GM18907 (cell line): ENCODE measurements at regions not wholly inside any gene's neighbourhood (a gene's known extent, or its start where the extent isn't known, plus 50 kb on each side); places are given as distances from the start of the nearest gene placed in this dataset.
A peak's percentile ranks its signal among the peaks of the same experiment; 100 is the strongest.

Experiments
- ATAC-seq: cut with Tn5 transposase; IDR thresholded peaks from one replicate; pipeline ENCODE4 v1.9.1; 2021; ENCODE audit warnings: mild to moderate bottlenecking, moderate library complexity; ENCODE audit not compliant: unreplicated experiment

DNA sequence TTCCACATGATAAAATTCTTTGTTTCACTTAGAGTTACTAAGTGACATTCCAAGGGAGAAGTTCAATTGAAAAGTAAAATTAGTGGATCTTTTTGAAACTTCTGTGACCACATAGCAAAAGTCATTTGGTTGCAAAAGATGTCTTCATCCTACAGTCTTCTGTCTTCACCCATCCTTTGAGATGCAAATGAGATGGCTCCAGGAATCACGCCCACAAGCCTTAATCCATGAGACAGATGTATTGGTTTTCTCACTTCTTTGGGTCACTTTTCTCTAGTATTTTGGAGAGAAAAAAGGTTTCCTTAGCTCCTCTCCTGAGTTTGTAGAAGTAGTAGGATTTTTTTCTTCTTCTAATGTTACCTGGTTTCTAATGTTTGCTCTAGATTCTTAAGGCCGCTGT, 259.5 kb upstream of the SLC10A2 start:
- no peak for ATAC-seq

GRCh38 chr13:103324641-103325040, 258.4 kb upstream of the SLC10A2 start:
- ATAC-seq, result no peak

DNA sequence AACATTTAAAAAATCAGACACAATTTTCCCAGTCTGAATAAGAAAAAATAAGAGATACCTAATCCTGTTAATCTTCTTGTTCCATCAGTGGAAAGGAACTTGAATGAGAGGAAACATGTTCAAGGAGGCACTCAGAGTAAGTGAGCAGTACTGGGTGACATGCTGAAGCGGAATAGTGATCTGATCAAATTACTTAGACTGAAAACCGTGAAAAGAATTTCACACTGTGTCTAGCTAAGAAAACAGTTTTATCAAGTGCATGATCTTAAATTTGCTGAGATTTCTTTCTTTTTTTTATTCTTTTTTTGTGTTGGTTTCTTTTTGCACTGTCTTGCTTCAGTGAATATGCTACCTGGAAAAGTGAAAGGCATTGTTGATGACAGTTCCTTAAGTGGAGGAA, 249.5 kb upstream of the SLC10A2 start:
- ATAC-seq, result no peak

DNA sequence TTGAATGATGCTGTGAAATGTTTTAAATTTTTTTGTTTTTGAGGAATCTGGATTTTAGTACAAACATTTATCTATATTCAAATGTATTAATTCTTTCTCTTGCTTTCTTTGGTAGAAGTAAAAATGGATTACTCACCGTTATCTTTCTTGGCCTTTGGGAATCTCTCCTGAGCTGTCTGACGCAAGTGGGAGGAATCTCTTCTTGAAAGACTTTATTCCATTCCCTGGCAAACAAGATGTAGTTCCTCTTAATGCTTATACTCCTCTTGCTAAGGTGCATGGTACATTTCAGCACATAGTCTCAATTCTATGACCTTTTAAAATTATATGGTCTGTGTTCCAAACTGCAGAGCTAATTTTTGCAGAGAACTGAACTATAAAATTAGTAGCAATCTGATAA, 246.2 kb upstream of the SLC10A2 start:
- ATAC-seq, result no peak

DNA sequence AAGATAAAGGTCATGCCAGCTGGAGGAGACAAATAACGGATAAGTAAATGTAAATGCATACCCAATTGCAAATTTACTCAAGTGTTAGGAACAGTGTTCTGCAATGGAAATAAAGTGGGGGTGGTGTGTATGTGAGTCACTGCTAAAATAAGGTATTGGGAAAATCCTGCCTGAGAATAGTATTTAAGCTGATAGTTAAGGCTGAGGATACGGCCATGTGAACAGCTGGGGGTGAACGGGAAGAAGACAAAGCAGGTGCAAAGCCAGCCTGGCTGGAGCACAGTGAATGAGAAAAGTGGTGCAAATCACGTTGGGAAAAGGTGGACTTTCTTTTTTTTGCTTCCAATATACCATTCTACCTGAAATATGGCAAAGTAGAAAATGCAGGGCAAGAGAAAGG, 242.4 kb upstream of the SLC10A2 start:
- no peak for ATAC-seq

DNA sequence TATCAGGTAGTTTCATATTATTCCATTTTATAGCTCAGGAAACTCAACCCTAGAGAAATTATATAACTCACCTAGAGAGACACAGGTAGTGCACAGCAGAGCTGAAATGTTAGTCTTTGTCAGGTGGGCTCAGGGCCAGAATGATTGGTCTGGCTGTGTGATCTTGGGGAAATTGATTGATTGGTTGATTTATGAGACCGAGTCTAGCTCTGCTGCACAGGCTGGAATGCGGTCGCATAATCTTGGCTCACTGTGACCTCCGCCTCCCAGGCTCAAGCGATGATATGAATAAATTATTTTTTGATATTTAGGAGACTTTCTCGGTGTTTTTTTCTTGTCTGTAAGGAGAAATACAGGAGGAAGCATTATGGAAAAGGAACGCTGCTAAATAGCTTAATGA, 239.9 kb upstream of the SLC10A2 start:
- no peak for ATAC-seq

DNA sequence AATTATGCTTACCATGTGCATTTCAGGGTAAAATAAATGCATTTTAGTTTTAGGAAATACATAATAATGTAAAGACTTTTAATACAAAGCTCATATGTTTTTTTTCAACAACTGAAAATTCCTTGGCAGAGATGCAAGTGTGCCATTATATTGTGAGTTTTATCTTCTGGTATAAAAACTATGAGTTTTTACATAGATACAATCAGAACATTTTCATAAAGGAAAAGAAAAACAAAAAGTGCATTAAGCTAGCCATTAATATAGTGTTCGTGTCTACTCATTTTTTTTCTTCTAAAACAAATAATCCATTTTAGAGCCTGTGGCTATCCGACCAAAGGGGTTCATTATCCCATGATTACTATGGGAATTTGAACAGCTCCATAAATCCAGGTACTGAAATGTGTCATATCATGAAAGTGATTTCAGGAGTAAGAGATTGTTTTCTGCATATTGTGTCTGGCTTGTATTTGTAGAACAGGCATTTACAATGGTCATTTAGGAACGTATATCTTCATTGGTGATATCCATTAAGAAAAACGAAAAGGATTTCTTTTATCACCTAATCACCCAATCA, 236.9 kb upstream of the SLC10A2 start:
- no peak for ATAC-seq

- ATAC-seq, result no peak
Measured at GRCh38 chr13:103302676-103303075, 236.5 kb upstream of the SLC10A2 start.

DNA sequence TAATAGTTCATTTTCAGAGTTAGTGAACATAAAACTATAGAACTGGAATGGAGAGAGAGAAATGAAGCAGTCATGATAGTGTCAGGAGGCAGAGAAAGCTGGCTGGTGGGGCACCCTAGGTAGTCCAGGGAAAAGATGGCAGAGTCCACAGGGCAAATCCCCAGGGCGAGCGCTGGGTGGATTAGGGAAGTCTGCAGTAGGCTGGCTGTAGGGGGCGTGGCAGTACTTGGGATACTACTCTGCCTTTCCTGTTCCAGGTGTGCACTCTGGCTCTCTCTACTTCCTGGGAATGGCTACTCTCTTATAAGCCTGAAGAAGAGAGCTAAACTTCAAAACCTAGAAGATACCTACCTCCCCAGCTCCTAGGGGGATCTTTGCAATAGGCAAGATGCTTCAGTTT, 232.9 kb upstream of the SLC10A2 start:
- no peak for ATAC-seq

DNA sequence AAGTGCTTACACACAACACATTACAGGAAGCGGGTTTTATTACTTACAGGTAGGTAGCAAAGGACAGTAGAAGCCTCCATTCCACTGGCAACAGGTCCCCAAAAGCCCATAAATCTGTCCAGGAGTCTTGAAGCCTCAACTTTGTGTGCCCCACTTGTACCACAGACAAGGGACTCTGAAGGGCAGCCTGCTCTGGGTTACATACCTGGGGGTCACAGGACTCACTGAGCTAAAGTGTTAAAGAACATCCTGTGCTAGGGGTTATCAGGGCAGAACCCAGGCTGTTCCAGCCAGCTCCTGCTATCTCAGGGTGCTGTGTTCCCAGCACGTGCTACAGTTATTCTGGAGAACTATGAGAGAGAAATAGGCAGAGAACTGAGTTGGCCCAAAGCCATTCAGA, 230.9 kb upstream of the SLC10A2 start:
- no peak for ATAC-seq

- peak; percentile 74 for ATAC-seq
Measured at GRCh38 chr13:103291798-103292572, 225.8 kb upstream of the SLC10A2 start.

DNA sequence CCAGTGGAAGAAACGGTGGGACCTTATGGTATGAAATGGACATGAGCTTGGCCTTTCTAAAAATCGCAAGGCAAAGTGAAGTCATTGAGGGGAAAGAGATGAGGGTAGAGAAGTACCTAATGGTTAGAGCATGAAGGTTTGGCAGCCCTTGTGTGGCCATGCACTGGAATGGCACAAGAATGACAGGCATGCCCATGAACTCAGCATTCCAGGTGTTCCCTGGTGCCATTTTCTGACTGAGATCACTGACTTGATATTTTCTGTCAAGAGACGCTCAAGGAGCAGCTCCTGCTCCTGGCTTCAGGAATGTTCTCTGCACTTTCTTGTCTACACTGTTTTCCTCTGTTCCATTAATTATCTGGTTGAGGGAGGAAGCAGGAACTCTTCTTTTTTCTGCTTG, 225.0 kb upstream of the SLC10A2 start:
- no peak for ATAC-seq

GRCh38 chr13:103289681-103290080, 223.5 kb upstream of the SLC10A2 start:
- ATAC-seq, result no peak

DNA sequence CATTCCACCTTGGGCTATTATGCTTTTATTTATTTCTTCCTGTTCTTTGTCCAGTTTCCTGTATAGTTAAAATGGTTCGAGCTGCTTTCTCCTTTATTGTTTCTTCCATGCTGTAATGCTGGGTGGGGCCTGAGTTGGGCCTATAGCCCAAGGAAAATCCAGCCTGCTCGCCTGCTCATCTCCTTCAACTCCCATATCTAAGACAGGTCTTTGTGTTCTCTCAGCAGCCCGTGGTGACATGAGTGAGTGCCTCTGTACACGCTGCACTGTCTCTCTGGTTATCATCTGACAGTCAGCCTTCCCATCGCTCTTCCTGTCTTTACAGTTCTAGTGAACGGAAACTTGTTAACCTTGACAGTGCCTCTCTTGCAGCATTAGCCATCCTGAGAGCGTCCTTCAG, 221.9 kb upstream of the SLC10A2 start:
- ATAC-seq, result no peak

DNA sequence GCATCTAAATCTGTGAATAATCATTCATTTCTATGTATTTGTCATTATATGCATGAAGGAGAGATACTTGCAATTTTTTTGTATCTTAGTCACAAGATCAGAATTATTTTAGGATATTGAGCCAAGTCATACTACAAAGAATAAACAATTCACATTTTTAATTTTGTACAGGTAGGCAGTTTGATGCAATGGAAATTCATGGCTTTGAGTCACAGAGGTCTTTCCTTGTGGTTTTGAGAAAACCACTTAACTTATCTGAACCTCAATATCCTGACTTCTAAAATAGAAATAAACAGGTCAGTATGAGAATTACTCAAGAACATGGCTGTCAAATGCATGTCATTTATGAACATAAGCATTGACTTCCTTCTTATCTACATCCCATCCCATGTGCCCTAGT, 221.4 kb upstream of the SLC10A2 start:
- ATAC-seq, result peak; percentile 34

DNA sequence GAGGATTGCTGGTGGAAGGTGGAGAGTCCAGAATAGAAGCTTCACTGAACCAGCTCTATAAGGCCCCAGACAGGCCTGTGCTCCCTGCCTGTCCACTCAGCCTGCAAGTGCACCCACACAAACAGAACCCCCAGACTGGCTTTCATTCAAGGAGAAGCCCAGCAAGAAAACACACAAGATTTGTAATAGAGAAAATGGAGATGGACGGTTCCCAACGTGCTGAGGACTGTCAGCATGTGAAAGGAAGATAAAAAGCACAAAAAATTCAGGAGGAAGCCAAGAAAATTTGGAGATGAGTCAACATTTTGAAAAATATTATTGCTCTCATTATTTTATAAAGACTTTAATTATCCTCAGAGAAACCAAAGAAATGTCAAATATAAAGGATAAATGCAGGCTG, 218.2 kb upstream of the SLC10A2 start:
- ATAC-seq, result no peak

GRCh38 chr13:103283451-103283820, 217.2 kb upstream of the SLC10A2 start:
- ATAC-seq, result no peak

- ATAC-seq, result peak; percentile 47
Measured at GRCh38 chr13:103282571-103283450, 216.6 kb upstream of the SLC10A2 start.

- no peak for ATAC-seq
Measured at GRCh38 chr13:103277959-103278694, 211.9 kb upstream of the SLC10A2 start.

DNA sequence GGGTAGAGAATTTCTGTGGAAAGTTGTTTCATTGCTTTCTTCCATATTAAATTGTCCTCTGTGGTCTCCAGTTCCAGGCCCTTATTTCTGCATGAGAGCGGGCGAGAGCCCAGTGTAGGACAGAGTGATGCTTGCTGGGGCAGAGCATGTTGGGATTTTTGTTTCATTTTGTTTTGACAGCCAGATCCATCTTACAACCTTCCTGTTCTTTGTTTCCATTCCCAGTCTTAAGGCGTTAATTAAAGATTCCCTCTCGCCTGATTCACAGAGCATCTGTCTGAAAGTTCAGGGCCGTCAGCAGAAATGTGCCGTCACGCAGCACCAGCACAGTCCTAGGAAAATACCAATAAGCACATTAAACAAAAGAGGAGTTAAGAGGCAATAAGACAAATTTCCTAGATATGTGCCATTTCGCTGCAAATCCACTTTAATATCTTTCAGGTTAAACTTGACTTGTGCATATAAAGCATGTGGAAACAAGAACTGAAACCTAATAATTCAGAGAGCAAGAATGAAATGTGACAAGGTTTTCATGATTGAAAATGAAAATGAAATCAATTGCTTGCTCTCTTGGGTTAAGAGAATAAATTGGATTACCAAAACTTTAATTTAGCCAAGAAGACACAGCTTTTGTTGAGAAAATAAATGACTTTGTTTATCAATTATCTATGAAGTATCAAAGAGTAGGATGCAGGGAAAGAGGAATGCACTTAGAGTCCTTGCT, 210.7 kb upstream of the SLC10A2 start:
- ATAC-seq, result peak; percentile 95

DNA sequence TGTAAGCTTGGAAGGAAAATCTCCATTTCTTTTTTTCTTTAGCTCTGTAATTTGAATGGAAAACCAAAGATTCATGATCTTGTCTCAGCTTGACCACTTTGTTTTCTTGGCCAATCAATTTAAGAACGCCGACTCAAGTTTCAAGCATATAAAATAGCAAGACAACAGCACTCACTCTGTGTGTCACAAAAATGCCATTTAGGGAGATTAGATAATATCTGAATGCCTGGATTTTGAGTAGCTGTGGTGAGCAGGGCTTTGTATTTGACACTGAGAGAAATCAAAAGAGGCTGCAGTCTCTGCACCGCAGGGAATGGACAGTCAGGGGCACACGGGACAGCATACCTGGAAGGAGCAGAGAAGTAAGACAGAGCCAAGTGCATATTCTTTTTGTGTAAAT, 209.5 kb upstream of the SLC10A2 start:
- ATAC-seq, result no peak
